Smooth muscle cell (in vitro differentiated cells): ENCODE measurements at regions not wholly inside any gene's neighbourhood (a gene's known extent, or its start where the extent isn't known, plus 50 kb on each side); places are given as distances from the start of the nearest gene placed in this dataset.

ENCODE experiments used
- DNase-seq: peaks from one replicate; lab custom pipeline; 2025; ENCODE audit not compliant: unreplicated experiment; lab: John Stamatoyannopoulos, UW
- H2AFZ ChIP-seq: fragments of 200-600 bp; sonication (generic); 2 replicates; pipeline ENCODE4 v1.6.0; 2016; ENCODE audit warnings: antibody characterized with exemption, low read depth, mild to moderate bottlenecking
- H3F3A ChIP-seq: fragments of 200-600 bp; sonication (generic); 2 replicates; pipeline ENCODE4 v1.6.0; 2017; ENCODE audit warnings: antibody characterized with exemption, low read depth
- H3K27ac ChIP-seq: fragments of 200-600 bp; sonication (generic); 2 replicates; pipeline ENCODE4 v1.5.1; 2016; ENCODE audit warnings: low read depth, mild to moderate bottlenecking
- H3K27me3 ChIP-seq: fragments of 200-600 bp; sonication (generic); 2 replicates; pipeline ENCODE4 v1.6.1; 2016; ENCODE audit warnings: low read depth, mild to moderate bottlenecking
- H3K36me3 ChIP-seq: fragments of 200-600 bp; sonication (generic); 2 replicates; pipeline ENCODE4 v1.5.1; 2016; ENCODE audit warnings: low read depth
- H3K4me1 ChIP-seq: fragments of 200-600 bp; sonication (generic); 2 replicates; pipeline ENCODE4 v1.5.1; 2016; ENCODE audit warnings: low read depth
- H3K4me2 ChIP-seq: fragments of 200-600 bp; sonication (generic); 2 replicates; pipeline ENCODE4 v1.6.0; 2016; ENCODE audit warnings: mild to moderate bottlenecking
- H3K4me3 ChIP-seq: fragments of 200-600 bp; sonication (generic); 2 replicates; pipeline ENCODE4 v1.5.1; 2016; ENCODE audit warnings: mild to moderate bottlenecking
- H3K79me2 ChIP-seq: fragments of 200-600 bp; sonication (generic); 2 replicates; pipeline ENCODE4 v1.6.0; 2016; ENCODE audit warnings: low read depth, mild to moderate bottlenecking
- H3K9ac ChIP-seq: fragments of 200-600 bp; sonication (generic); 2 replicates; pipeline ENCODE4 v1.6.0; 2016; ENCODE audit warnings: low read depth
- H3K9me3 ChIP-seq: fragments of 200-600 bp; sonication (generic); replicated peaks from 2 replicates; pipeline ENCODE4 v1.5.1; 2016; ENCODE audit warnings: low read depth
- H4K20me1 ChIP-seq: fragments of 200-600 bp; sonication (generic); 2 replicates; pipeline ENCODE4 v1.6.0; 2016; ENCODE audit warnings: low read depth
- CTCF ChIP-seq: fragments of 200-600 bp; sonication (generic); IDR thresholded peaks from 2 replicates; pipeline ENCODE4 v1.5.1; 2017; ENCODE audit warnings: borderline replicate concordance, mild to moderate bottlenecking, antibody characterized with exemption; ENCODE audit not compliant: insufficient read depth, poor library complexity, severe bottlenecking
- WGBS: methylation state at CpG from one replicate; pipeline ENCODE4 v1.1.7; 2016; ENCODE audit warnings: low lambda C conversion rate; 5-methylcytosine and 5-hydroxymethylcytosine counted together

- WGBS, result 94% methylated on average over 3 of the region's 3 CpGs
- no peak overlapping the region for H3K4me3 ChIP-seq
Measured at GRCh38 chr11:33944345-33944692, 52.4 kb upstream of the LMO2 start.

GRCh38 chr11:33942954-33943353 lies 51.1 kb upstream of the LMO2 start:
- 32% methylated on average over 4 of the region's 4 CpGs for WGBS
- TF ChIP-seq CTCF, result no peak
- no peaks in the 10 kb centered on the region for H3K9me3 ChIP-seq

More at GRCh38 chr11:33944345-33944692, 52.4 kb upstream of the LMO2 start:
- peaks cover 8% of the 10 kb centered on the region for H3F3A ChIP-seq
- H3K9ac ChIP-seq, result no peak overlapping the region
- TF ChIP-seq CTCF, result no peak
- H3K4me1 ChIP-seq, result no peaks in the 10 kb centered on the region
- no peaks in the 10 kb centered on the region for H3K79me2 ChIP-seq
- H2AFZ ChIP-seq, result no peak overlapping the region
- no peak overlapping the region for H3K27ac ChIP-seq
- no peaks in the 10 kb centered on the region for H3K36me3 ChIP-seq
- DNase-seq, result no peak
- H3K27me3 ChIP-seq, result no peaks in the 10 kb centered on the region
- H3K9me3 ChIP-seq, result no peaks in the 10 kb centered on the region
- no peaks in the 10 kb centered on the region for H4K20me1 ChIP-seq
- no peak overlapping the region for H3K4me2 ChIP-seq

GRCh38 chr11:33941637-33942160 lies 49.8 kb upstream of the LMO2 start:
- no peaks in the 10 kb centered on the region for H4K20me1 ChIP-seq
- no peak overlapping the region for H3K9ac ChIP-seq
- H3K36me3 ChIP-seq, result no peaks in the 10 kb centered on the region
- H3K27ac ChIP-seq, result peak overlapping the region; percentile 37
- H2AFZ ChIP-seq, result no peak overlapping the region
- peaks cover 3% of the 10 kb centered on the region for H3K4me1 ChIP-seq
- no peak for DNase-seq
- H3K4me3 ChIP-seq, result no peak overlapping the region
- TF ChIP-seq CTCF, result no peak
- peak overlapping the region; percentile 11 for H3K4me2 ChIP-seq
- H3K27me3 ChIP-seq, result no peaks in the 10 kb centered on the region
- H3F3A ChIP-seq, result peaks cover 13% of the 10 kb centered on the region
- H3K79me2 ChIP-seq, result no peaks in the 10 kb centered on the region
- WGBS, result 13% methylated on average over 7 of the region's 7 CpGs
- H3K9me3 ChIP-seq, result no peaks in the 10 kb centered on the region

More at GRCh38 chr11:33942954-33943353, 51.1 kb upstream of the LMO2 start:
- Histone ChIP-seq H4K20me1 (no peaks in the 10 kb centered on the region), H2AFZ (no peak overlapping the region), H3K27ac (no peak overlapping the region), H3K27me3 (no peaks in the 10 kb centered on the region), H3K4me2 (peak overlapping the region; percentile 24), H3K4me1 (no peaks in the 10 kb centered on the region), H3F3A (peaks cover 8% of the 10 kb centered on the region), H3K4me3 (no peak overlapping the region), H3K36me3 (no peaks in the 10 kb centered on the region), H3K9ac (no peak overlapping the region), H3K79me2 (no peaks in the 10 kb centered on the region)
- no peak for DNase-seq
